Uterus (tissue), 3 donors: ENCODE measurements at regions not wholly inside any gene's neighbourhood (a gene's known extent, or its start where the extent isn't known, plus 50 kb on each side); places are given as distances from the start of the nearest gene placed in this dataset.
"Not testable (repeated sequence)": the region's sequence is repeated elsewhere in the genome, so short reads cannot be mapped to it uniquely, and the experiment has no call there.

Experiments used
- DNase-seq, 2 donors: peaks; one replicate each; pipeline ENCODE4 v3.0.0-alpha.2; 2019 to 2020
- H3K27ac ChIP-seq, 2 donors: fragments of 200-600 bp; sonication (generic); 1 replicate in 1 of 2; 2 replicates in 1 of 2; pipeline ENCODE4 v1.5.1; 2016 to 2018
- H3K27me3 ChIP-seq, 2 donors: fragments of 200-600 bp; sonication (generic); one replicate each; pipeline ENCODE4 v1.5.1; 2018 to 2019; ENCODE audit warnings: control low read depth in 1 of 2
- H3K36me3 ChIP-seq, 2 donors: fragments of 200-600 bp; sonication (generic); one replicate each; pipeline ENCODE4 v1.5.1; 2019; ENCODE audit warnings: control low read depth in 1 of 2
- H3K4me1 ChIP-seq, 2 donors: fragments of 200-600 bp; sonication (generic); one replicate each; pipeline ENCODE4 v1.5.1; 2018 to 2019; ENCODE audit warnings: control low read depth in 1 of 2
- H3K4me3 ChIP-seq, 2 donors: fragments of 200-600 bp; sonication (generic); 1 replicate in 1 of 2; 2 replicates in 1 of 2; pipeline ENCODE4 v1.5.1; 2018 to 2019; ENCODE audit warnings: mild to moderate bottlenecking in 1 of 2
- H3K9me3 ChIP-seq, 2 donors: fragments of 200-600 bp; sonication (generic); one replicate each; pipeline ENCODE4 v1.5.1; 2019; ENCODE audit warnings: control low read depth in 1 of 2
- CTCF ChIP-seq, 4 experiments: fragments of 200-600 bp in 2 of 4; fragments of 450-650 bp in 2 of 4; sonication (generic) in 2 of 4; IDR thresholded peaks; one replicate each; pipeline ENCODE4 v1.5.1; 2016 to 2019; ENCODE audit warnings: antibody characterized with exemption in 4 of 4, mild to moderate bottlenecking in 2 of 4, moderate library complexity in 1 of 4
- POLR2A ChIP-seq, 2 donors: fragments of 450-650 bp; IDR thresholded peaks; one replicate each; pipeline ENCODE4 v1.6.1; 2016; ENCODE audit warnings: antibody characterized with exemption in 2 of 2, mild to moderate bottlenecking in 1 of 2, moderate library complexity in 1 of 2
- intact Hi-C: fragments of 100-400 bp; cut with DNase I; formaldehyde crosslinking; loops from one replicate; pipeline ENCODE4 v1.15.1; 2023; ENCODE audit warnings: low total_unique reads
- donor health status: DM: yes; HTN: yes; CAD: no.

GRCh38 chr15:91356083-91356482 is 256.0 kb downstream of the SV2B start:
- no peaks in the 10 kb centered on the region for H3K4me1 ChIP-seq
- H3K4me3 ChIP-seq: no peak overlapping the region
- intact Hi-C loops: no loop called here
- DNase-seq: no peak
- no peak overlapping the region for H3K27ac ChIP-seq
- H3K36me3 ChIP-seq: no peaks in the 10 kb centered on the region
- TF ChIP-seq POLR2A (IDR thresholded peaks at IDR 0.05): no peak
- no peak for TF ChIP-seq CTCF (IDR thresholded peaks at IDR 0.05)
- H3K9me3 ChIP-seq: no peaks in the 10 kb centered on the region
- no peaks in the 10 kb centered on the region for H3K27me3 ChIP-seq

DNA sequence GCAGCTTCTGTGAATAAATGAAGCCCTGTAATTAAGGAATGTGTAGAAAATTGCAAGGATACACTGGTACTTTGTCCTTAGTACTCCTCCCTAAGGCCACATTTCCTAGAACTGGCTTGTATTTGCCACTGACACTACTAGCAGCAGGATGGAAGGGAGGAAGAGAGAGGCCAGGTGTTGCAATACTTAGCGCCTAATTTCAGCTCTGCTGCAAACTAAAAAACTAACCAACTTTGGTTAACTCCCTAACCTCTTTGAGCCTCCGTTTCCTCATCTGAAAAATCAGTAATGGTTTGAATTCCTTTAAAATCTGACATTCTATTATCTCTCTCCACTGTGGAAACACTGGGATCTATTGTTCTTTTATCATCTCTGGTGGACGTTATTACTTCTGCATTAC is 257.0 kb downstream of the SV2B start:
- DNase-seq: no peak

GRCh38 chr15:91357486-91357885 is 257.4 kb downstream of the SV2B start:
- no peak for TF ChIP-seq CTCF (IDR thresholded peaks at IDR 0.05)
- no peak for TF ChIP-seq POLR2A (IDR thresholded peaks at IDR 0.05)
- no peaks in the 10 kb centered on the region for H3K4me1 ChIP-seq
- intact Hi-C loops: no loop called here
- no peaks in the 10 kb centered on the region for H3K36me3 ChIP-seq
- DNase-seq: no peak
- no peak overlapping the region for H3K4me3 ChIP-seq
- H3K27me3 ChIP-seq: no peaks in the 10 kb centered on the region
- no peaks in the 10 kb centered on the region for H3K9me3 ChIP-seq
- H3K27ac ChIP-seq: no peak overlapping the region

More for the DNA sequence above, 257.0 kb downstream of the SV2B start:
- Histone ChIP-seq H3K4me1 (no peaks in the 10 kb centered on the region), H3K4me3 (no peak overlapping the region), H3K36me3 (no peaks in the 10 kb centered on the region), H3K9me3 (no peaks in the 10 kb centered on the region), H3K27me3 (no peaks in the 10 kb centered on the region), H3K27ac (no peak overlapping the region)
- TF ChIP-seq CTCF (IDR thresholded peaks at IDR 0.05) (no peak), POLR2A (IDR thresholded peaks at IDR 0.05) (no peak)
- intact Hi-C loops: no loop called here

DNA sequence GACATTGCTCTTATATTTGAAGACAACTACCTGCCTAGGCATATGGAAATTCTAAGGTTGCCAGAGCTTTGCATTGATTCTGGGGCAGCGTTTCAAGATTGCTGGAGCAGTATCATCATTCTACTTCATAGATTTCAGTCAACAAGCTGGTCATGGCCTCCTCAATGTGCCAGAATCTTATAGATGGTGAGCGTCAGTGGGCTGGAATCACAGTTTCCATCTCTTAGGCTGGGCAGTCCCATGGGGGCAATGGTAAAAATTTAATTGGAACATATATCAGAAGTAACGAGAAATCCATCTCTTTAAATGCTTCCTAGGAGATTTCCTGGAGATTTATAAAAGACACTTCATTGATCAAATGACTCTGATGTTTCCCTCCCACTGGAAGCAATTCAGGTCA is 258.3 kb downstream of the SV2B start:
- TF ChIP-seq CTCF (IDR thresholded peaks at IDR 0.05) (no peak), POLR2A (IDR thresholded peaks at IDR 0.05) (no peak)
- Histone ChIP-seq H3K27ac (no peak overlapping the region), H3K27me3 (no peaks in the 10 kb centered on the region), H3K4me1 (no peaks in the 10 kb centered on the region), H3K4me3 (no peak overlapping the region), H3K9me3 (no peaks in the 10 kb centered on the region), H3K36me3 (no peaks in the 10 kb centered on the region)
- no peak for DNase-seq
- intact Hi-C loops: no loop called here

DNA sequence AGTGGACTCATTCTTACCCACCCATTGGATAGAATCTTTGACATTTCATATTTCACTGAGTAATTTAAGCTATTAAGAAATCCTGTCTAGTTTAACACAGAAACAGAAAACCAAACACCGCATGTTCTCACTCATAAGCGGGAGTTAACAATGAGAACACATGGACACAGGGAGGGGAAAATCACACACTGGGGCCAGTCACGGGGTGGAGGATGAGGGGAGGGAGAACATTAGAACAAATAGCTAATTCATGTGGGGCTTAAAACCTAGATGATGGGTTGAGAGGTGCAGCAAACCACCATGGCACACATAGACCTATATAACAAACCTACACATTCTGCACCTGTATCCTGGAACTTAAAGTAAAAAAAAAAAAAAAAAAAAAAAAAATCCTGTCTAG is 261.6 kb downstream of the SV2B start:
- H3K27me3 ChIP-seq, H3K9me3 ChIP-seq, intact Hi-C loops, H3K4me3 ChIP-seq, H3K4me1 ChIP-seq, H3K27ac ChIP-seq, H3K36me3 ChIP-seq, DNase-seq: not testable (repeated sequence)

DNA sequence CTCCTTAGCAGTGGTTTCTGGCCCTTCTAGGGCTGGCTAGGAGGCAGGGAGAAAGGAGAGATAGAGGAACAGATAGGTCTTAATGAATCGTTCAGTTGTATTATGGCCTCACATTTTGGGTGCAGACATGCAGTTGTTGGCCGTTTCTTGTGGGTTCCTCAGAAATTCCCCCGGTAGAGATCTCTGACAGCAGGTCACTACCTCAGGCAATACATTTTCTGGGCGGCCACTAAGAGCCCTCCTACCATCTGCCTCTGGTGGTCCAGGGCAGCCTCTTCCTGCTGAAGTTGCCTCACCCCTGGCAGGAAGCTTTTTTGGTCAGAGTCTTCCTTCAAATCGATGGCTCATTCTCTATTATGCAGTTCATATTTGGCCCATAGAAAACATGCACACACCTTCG is 266.1 kb downstream of the SV2B start:
- intact Hi-C loops: no loop called here
- H3K9me3 ChIP-seq: peaks cover 0 to under 1% of the 10 kb centered on the region in 2 donors
- no peak for TF ChIP-seq CTCF (IDR thresholded peaks at IDR 0.05)
- TF ChIP-seq POLR2A (IDR thresholded peaks at IDR 0.05): no peak
- no peaks in the 10 kb centered on the region for H3K27me3 ChIP-seq
- no peak overlapping the region for H3K27ac ChIP-seq
- H3K36me3 ChIP-seq: no peaks in the 10 kb centered on the region
- no peaks in the 10 kb centered on the region for H3K4me1 ChIP-seq
- DNase-seq: no peak
- no peak overlapping the region for H3K4me3 ChIP-seq
